ENCODE measurements at regions not wholly inside any gene's neighbourhood (a gene's known extent, or its start where the extent isn't known, plus 50 kb on each side); places are given as distances from the start of the nearest gene placed in this dataset.

DNA sequence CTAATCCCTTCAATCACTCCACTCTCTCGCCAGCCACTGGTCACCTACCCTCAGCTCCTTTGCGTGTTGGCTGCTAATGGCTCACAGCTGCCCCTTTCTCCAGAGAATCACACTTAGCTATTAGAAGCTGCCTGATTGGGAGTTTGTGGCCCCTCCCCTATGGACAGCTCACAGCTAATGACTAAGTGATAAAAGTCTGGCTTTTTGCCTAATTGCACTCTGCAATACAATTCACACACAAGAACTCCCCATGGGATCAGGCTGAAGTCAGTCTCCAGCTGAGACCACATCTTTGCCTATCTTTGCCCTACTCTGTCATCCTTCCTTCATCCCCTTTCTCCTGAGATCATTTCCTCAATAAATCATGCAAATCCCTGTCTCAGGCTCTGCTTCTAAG, 701.9 kb upstream of the RAB6C start:
- no peak for DNase-seq (ENCODE audit: low read depth)
- TF ChIP-seq, protein P1, sequence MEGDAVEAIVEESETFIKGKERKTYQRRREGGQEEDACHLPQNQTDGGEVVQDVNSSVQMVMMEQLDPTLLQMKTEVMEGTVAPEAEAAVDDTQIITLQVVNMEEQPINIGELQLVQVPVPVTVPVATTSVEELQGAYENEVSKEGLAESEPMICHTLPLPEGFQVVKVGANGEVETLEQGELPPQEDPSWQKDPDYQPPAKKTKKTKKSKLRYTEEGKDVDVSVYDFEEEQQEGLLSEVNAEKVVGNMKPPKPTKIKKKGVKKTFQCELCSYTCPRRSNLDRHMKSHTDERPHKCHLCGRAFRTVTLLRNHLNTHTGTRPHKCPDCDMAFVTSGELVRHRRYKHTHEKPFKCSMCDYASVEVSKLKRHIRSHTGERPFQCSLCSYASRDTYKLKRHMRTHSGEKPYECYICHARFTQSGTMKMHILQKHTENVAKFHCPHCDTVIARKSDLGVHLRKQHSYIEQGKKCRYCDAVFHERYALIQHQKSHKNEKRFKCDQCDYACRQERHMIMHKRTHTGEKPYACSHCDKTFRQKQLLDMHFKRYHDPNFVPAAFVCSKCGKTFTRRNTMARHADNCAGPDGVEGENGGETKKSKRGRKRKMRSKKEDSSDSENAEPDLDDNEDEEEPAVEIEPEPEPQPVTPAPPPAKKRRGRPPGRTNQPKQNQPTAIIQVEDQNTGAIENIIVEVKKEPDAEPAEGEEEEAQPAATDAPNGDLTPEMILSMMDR (conservative IDR thresholded peaks at IDR 0.05; ENCODE audit: low read length): no peak
- H3K4me3 ChIP-seq (ENCODE audit: low read length): no peak overlapping the region

DNA sequence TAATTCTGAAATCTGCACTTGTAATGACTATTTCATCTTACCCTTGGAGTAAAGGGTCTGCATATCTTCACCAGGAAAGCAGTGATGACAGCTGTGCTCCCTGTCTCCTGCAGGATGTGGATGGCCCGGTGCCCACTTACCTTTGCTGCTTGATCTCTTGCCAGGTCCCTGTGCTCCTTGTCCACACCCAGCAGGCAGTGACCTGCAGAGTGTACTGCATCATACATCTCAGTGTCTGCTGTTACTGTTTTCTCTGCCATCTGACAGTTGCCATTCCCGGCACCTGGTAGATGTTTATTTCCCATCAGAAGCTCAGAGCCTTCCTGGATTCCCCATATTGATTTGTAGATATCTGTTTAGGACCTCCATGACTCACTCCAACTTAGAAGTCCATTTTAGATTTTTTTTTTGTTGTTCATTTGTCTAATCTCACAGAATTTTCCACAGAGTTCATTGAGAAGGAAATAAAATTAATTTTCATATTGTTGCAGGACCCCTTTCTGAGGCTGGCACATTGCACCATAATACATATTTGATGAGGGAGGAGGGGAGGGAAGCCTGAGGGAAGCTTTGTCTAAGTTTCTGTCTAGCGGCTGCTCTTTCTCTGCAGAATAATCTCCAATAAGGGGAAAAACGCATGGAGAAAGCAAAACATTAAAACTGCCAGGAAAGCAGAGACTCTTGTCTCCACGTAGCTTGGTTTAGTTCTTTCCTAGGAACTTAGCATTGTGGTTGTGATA, 697.5 kb upstream of the RAB6C start:
- DNase-seq (ENCODE audit: low read depth): no peak
- H3K4me3 ChIP-seq (ENCODE audit: low read length): no peak overlapping the region
- TF ChIP-seq, protein P1 (conservative IDR thresholded peaks at IDR 0.05; ENCODE audit: low read length): no peak

DNA sequence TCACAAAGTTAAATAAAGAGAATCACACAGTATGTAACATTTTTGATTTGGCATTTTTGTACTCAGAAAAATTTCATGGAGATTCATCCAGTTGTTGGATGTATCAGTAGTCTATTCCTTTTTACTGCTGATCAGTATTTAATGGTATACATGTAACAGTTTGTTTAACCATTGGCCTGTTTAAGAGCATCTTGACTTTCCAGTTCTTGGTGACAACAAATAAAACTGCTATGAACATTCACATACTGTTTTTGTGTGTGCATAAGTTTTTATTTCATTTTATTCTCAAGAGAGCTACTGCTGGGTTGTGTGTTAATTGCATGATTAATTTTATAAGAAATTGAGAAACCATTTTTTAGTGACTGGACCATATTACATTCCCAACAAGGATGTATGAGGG, 694.5 kb upstream of the RAB6C start:
- no peak overlapping the region for H3K4me3 ChIP-seq (ENCODE audit: low read length)
- TF ChIP-seq, protein P1 (conservative IDR thresholded peaks at IDR 0.05; ENCODE audit: low read length): no peak
- no peak for DNase-seq (ENCODE audit: low read depth)

DNA sequence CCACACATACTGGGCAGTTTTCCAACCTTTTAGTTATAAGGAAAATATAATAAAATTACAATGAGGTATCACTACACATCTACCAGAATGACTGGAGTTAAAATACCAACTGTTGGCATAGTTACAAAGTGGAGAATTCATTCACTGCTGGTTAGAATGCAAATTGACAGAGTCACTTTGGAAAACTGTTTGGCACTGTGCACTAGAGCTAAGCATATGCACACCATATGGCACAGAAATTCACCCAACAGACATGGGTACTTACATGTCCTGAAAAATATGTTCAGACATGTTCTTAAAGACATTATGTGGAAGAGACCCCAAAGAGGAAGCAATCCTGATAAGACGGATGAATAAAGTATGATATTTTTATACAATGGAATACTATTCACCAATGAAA, 686.1 kb upstream of the RAB6C start:
- DNase-seq (ENCODE audit: low read depth): no peak

DNA sequence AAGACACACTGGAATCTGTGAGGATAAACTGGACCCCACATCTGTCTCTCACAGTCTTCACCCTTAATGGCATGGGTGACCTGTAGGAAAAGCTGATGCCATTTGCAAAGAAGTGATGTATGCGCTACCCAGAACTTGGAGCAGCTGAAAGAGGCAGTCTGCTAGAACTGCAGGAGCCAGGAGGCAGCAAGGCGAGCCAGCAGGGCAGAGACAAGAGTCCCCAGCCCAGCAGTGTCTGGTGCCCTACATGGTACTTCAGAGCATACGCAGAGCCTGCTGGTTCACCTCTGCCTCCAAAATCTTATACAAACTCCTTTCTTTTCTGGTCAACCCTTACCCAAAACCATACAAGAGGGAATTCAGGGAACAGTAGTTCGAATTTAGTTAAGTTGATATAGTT, 683.1 kb upstream of the RAB6C start:
- TF ChIP-seq, protein P1 (conservative IDR thresholded peaks at IDR 0.05; ENCODE audit: low read length): no peak
- no peak overlapping the region for H3K4me3 ChIP-seq (ENCODE audit: low read length)
- DNase-seq (ENCODE audit: low read depth): no peak

More for the DNA sequence above, 686.1 kb upstream of the RAB6C start:
- no peak overlapping the region for H3K4me3 ChIP-seq (ENCODE audit: low read length)
- TF ChIP-seq, protein P1 (conservative IDR thresholded peaks at IDR 0.05; ENCODE audit: low read length): no peak

DNA sequence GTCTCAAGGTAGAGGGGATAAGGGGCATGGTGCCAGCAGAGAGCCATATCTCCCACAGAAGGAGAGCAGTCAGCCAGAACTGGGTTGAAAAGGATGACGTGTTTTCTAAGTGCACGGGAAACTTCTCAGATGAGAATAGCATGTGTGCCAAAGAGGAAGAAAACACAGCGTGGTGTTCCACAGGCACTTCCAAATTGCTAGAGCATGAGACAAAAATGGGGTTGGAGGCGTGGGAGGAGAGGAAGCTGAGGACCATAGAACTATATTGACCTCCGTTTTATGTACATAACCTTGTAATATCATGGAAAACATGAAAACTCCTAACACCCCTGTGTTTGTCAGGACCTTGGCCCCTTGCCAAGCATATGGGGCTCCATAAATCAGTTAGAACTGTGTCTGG, 682.7 kb upstream of the RAB6C start:
- TF ChIP-seq, protein P1 (conservative IDR thresholded peaks at IDR 0.05; ENCODE audit: low read length): no peak
- DNase-seq (ENCODE audit: low read depth): no peak
- no peak overlapping the region for H3K4me3 ChIP-seq (ENCODE audit: low read length)

DNA sequence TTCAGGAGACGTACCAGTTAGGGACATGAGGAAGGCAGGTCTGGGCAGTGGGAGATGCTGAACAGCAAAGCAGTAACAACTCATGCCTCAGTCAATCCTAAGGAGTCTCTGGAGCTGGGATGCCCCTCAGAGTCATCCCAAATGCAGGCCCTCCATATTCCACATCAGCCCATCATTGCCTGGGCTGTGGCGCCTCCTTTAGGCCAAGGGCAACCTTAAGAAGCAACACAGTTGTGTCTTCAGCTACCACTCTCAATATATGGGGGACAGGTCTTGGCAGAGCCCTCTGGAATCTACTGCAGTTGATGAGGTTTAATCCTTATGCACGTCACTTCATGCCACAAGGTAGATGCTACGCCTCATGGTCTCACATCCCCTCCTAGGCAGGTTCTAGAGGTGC, 682.0 kb upstream of the RAB6C start:
- H3K4me3 ChIP-seq (ENCODE audit: low read length): no peak overlapping the region
- DNase-seq (ENCODE audit: low read depth): no peak
- TF ChIP-seq, protein P1 (conservative IDR thresholded peaks at IDR 0.05; ENCODE audit: low read length): no peak

Data from AG10803 (cell line).